Left ventricle myocardium inferior (tissue), 1 donor: ENCODE measurements at regions not wholly inside any gene's neighbourhood (a gene's known extent, or its start where the extent isn't known, plus 50 kb on each side); places are given as distances from the start of the nearest gene placed in this dataset.

ENCODE experiments used
- DNase-seq: peaks from one replicate; pipeline ENCODE4 v3.0.0-alpha.2; 2020
- H3K27ac ChIP-seq: fragments of 200-600 bp; replicated peaks from 2 replicates; pipeline ENCODE4 v1.8.0; 2021
- H3K27me3 ChIP-seq: fragments of 200-600 bp; 2 replicates; pipeline ENCODE4 v1.8.0; 2021; ENCODE audit warnings: low read depth
- H3K36me3 ChIP-seq: fragments of 200-600 bp; 2 replicates; pipeline ENCODE4 v1.8.0; 2021
- H3K4me1 ChIP-seq: fragments of 200-600 bp; 2 replicates; pipeline ENCODE4 v1.8.0; 2021
- H3K4me3 ChIP-seq: fragments of 200-600 bp; 2 replicates; pipeline ENCODE4 v1.8.0; 2021; ENCODE audit warnings: mild to moderate bottlenecking, moderate library complexity
- H3K9me3 ChIP-seq: fragments of 200-600 bp; replicated peaks from 2 replicates; pipeline ENCODE4 v1.8.0; 2021
- intact Hi-C: fragments of 100-400 bp; cut with micrococcal nuclease; formaldehyde crosslinking; loops from one replicate; pipeline ENCODE4 v1.11.0; 2022
- TF ChIP-seq, protein P1 (sequence below): fragments of 200-600 bp; IDR thresholded peaks from 2 replicates; pipeline ENCODE4 v1.8.0; 2021; ENCODE audit warnings: antibody characterized with exemption, mild to moderate bottlenecking, borderline replicate concordance
- donor health status: DM: no; HTN: yes; CAD: no; lungs with severe emphysema.

DNA sequence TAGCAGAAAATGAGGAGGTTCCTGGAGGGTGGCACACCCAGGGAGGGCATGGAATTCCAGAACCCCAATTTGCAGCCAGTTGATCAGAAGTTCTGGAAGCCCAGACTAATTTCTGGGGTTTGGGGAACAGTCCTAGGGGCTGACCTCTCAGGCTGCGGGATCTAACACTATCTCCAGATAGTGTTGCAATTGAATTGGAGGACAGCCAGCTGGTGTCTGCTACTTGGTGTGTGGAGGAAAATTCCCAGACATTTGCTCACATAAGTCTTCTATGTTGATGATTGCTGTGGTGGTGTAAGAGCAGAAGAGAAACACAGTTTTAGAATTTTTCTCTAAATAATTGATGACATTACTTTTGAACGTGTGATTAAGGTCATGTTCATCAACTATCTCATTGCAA, 154.3 kb upstream of the RNPC3 start:
- Histone ChIP-seq H3K36me3 (no peaks in the 10 kb centered on the region), H3K27ac (no peak overlapping the region), H3K9me3 (no peaks in the 10 kb centered on the region), H3K4me3 (no peak overlapping the region), H3K27me3 (no peaks in the 10 kb centered on the region), H3K4me1 (no peaks in the 10 kb centered on the region)
- intact Hi-C loops: no loop called here
- TF ChIP-seq, protein P1, sequence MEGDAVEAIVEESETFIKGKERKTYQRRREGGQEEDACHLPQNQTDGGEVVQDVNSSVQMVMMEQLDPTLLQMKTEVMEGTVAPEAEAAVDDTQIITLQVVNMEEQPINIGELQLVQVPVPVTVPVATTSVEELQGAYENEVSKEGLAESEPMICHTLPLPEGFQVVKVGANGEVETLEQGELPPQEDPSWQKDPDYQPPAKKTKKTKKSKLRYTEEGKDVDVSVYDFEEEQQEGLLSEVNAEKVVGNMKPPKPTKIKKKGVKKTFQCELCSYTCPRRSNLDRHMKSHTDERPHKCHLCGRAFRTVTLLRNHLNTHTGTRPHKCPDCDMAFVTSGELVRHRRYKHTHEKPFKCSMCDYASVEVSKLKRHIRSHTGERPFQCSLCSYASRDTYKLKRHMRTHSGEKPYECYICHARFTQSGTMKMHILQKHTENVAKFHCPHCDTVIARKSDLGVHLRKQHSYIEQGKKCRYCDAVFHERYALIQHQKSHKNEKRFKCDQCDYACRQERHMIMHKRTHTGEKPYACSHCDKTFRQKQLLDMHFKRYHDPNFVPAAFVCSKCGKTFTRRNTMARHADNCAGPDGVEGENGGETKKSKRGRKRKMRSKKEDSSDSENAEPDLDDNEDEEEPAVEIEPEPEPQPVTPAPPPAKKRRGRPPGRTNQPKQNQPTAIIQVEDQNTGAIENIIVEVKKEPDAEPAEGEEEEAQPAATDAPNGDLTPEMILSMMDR: no peak
- no peak for DNase-seq

DNA sequence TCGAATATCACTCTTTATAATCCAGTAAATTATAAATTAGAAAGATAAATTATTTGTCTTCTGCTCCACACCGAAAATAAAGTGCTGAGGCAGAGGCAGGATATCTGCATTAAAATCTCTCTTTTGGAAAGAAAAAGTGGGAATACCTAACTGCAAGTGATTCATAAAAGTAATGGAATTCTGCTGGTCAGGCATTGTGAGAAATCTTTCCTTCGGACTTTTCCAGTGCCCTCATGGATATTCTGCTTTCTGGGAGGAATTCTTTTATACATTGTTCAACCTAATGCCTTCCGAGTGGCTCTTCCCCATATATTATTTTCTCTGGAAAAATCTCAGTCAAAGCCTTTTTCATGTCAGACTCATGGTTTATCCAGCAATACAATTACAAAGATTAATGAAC, 158.3 kb upstream of the RNPC3 start:
- DNase-seq: no peak
- TF ChIP-seq, protein P1: no peak
- Histone ChIP-seq H3K4me3 (no peak overlapping the region), H3K27me3 (no peaks in the 10 kb centered on the region), H3K9me3 (no peaks in the 10 kb centered on the region), H3K4me1 (no peaks in the 10 kb centered on the region), H3K36me3 (no peaks in the 10 kb centered on the region), H3K27ac (no peak overlapping the region)
- intact Hi-C loops: no loop called here

DNA sequence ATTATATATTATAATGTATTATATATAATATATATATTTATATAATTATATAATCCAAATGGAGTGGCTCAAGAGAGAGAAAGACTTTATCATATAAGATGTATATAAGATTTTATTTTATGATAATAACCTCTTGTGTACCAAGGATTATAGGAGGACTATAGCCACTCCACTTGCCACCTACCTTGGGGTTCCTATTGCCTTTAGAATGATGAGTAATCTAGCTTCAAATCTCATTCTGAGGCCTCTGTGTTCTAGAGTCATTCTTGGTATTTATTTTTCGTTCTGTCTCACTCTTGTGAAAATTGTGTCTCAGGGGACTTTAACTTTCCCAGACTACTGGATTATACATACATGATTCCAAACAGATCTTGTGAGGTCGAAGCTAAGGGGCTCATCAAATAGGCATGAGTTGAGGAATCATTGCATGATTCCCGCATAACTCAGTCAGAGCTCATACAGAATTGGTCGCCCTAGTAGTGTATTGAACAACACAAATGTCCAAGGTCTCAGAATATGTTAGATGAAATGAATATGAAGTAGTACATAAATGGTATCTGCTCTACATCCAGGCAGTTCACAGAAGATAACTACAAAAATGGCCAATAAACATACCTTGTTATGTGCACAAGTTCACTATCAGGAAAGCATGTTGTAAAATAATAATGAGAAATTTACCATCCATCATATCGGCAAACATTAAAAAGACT, 159.5 kb upstream of the RNPC3 start:
- DNase-seq: no peak
- H3K9me3 ChIP-seq: no peaks in the 10 kb centered on the region
- H3K27ac ChIP-seq: no peak overlapping the region
- no peak overlapping the region for H3K4me3 ChIP-seq
- no peaks in the 10 kb centered on the region for H3K36me3 ChIP-seq
- intact Hi-C loops: no loop called here
- TF ChIP-seq, protein P1: no peak
- no peaks in the 10 kb centered on the region for H3K4me1 ChIP-seq
- no peaks in the 10 kb centered on the region for H3K27me3 ChIP-seq

DNA sequence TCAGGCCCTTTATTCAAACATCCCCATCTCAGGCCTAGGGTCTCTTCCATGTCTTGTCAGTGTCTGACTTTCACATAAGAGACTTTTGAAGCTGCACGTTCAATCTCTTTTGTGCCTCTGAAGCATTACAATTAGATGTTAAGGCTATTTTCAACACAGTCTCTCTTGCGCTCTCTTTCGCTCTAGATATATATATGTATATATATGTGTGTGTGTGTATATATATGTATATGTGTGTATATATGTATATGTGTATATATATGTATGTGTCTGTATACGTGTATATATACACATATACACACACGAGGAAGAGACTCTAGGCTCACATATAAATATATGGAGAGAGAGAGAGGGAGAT, 162.5 kb upstream of the RNPC3 start:
- Histone ChIP-seq H3K36me3 (no peaks in the 10 kb centered on the region), H3K27me3 (no peaks in the 10 kb centered on the region), H3K4me1 (no peaks in the 10 kb centered on the region), H3K9me3 (no peaks in the 10 kb centered on the region), H3K4me3 (no peak overlapping the region), H3K27ac (no peak overlapping the region)
- intact Hi-C loops: no loop called here
- no peak for DNase-seq
- TF ChIP-seq, protein P1: no peak

DNA sequence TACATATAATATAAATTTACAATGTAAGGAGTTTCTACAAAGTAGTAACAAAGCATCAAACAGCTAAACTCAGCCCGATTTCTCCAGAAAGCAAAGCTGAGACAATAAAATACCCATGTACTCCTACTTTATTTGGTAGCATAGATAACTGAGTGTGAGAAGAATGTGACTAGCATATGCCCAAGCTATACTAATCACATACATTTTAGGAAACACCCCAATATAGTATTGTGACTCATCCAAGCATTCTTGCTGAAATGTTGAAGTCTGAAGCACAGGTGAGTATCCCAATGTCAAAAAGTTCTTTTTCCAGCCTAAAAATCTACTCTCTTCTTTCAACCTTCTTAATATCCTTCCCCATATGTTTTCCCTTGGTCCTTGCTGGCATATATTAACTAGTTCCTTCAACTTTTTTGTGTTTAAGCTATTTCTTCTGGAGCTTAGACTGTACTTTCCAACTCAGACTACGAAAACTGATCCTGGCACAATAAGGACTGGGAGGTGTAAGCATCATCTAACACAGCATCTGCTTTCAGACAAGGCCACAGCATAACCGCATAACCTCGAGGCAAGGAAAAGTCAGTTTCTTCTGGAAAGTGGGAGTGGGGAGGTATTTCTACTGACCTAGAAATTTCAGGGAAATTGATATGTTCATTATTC, 163.0 kb upstream of the RNPC3 start:
- intact Hi-C loops: no loop called here
- Histone ChIP-seq H3K27ac (no peak overlapping the region), H3K4me3 (no peak overlapping the region), H3K9me3 (no peaks in the 10 kb centered on the region), H3K27me3 (no peaks in the 10 kb centered on the region), H3K36me3 (no peaks in the 10 kb centered on the region), H3K4me1 (no peaks in the 10 kb centered on the region)
- DNase-seq: no peak
- TF ChIP-seq, protein P1: no peak
